H1 (cell line): ENCODE measurements at regions not wholly inside any gene's neighbourhood (a gene's known extent, or its start where the extent isn't known, plus 50 kb on each side); places are given as distances from the start of the nearest gene placed in this dataset.

Source experiments
- HDAC6 ChIP-seq: IDR thresholded peaks from one replicate; pipeline ENCODE4 v1.7.1; 2012; ENCODE audit warnings: low read depth, mild to moderate bottlenecking, inconsistent platforms, low read length, moderate library complexity
- RBBP5 ChIP-seq: IDR thresholded peaks from 2 replicates; pipeline ENCODE4 v1.7.1; 2012; ENCODE audit warnings: low read depth, mild to moderate bottlenecking, inconsistent platforms, low read length, moderate library complexity, borderline replicate concordance
- RNF2 ChIP-seq: fragments of 200-900, 300-1000 bp; sonication (generic); IDR thresholded peaks from 2 replicates; pipeline ENCODE4 v1.7.1; 2016; ENCODE audit warnings: borderline replicate concordance, low read depth, mild to moderate bottlenecking, antibody characterized with exemption, low read length; ENCODE audit not compliant: poor library complexity, severe bottlenecking; ENCODE audit errors: missing control alignments
- SIRT6 ChIP-seq: IDR thresholded peaks from one replicate; pipeline ENCODE4 v1.7.1; 2012; ENCODE audit warnings: low read length, inconsistent platforms

- TF ChIP-seq HDAC6 (no peak), RBBP5 (no peak), SIRT6 (no peak), RNF2 (no peak)
These were observed 306.5 kb downstream of the PLOD2 start (continued) for GRCh38 chr3:145854499-145854898.
